HG03139 (cell line): ENCODE measurements at regions not wholly inside any gene's neighbourhood (a gene's known extent, or its start where the extent isn't known, plus 50 kb on each side); places are given as distances from the start of the nearest gene placed in this dataset.

Experiments
- ATAC-seq: cut with Tn5 transposase; IDR thresholded peaks from one replicate; pipeline ENCODE4 v1.9.1; 2021; ENCODE audit not compliant: unreplicated experiment

- no peak for ATAC-seq
These were observed 262.5 kb upstream of the ZP4 start for GRCh38 chr1:238153253-238153652.

GRCh38 chr1:238152119-238152518 is 261.4 kb upstream of the ZP4 start:
- no peak for ATAC-seq

DNA sequence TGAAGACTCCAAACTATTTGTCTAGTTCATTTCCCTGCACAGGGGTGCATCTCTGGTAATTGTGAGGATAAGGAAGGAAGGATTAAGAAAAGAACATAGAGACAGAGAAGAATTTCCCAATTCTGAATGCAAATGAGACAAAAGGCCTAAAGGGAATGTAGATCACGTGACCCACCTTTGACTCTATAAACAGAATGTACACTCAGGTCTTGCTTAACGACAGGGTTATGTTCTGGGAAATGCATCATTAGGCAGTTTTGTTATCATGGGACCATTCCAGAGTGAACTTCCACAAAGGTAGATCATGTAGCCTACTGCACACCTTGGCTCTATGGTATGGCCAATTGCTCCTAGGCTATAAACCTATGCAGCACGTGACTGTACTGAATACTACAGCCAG is 252.3 kb upstream of the ZP4 start:
- ATAC-seq, result no peak

- ATAC-seq, result no peak
These were observed 250.6 kb upstream of the ZP4 start for GRCh38 chr1:238141353-238141752.

DNA sequence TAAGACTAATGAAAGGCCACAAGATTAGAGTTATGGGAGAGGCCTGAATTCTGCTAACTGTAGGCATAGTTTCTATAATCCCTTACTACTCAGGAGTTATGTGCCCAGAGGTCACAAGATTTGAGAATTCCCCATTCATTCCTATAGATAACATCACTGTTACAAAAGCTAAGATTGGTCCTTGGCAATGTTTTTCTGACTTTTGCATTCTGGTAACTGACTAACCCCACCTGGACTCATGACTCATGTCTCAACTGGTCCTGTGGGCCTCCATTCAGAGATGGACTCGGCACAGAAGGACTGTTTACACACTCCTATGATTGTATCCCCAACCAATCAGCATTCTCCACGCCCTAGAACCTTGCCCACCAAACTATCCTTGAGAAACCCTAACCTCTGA is 249.0 kb upstream of the ZP4 start:
- no peak for ATAC-seq

DNA sequence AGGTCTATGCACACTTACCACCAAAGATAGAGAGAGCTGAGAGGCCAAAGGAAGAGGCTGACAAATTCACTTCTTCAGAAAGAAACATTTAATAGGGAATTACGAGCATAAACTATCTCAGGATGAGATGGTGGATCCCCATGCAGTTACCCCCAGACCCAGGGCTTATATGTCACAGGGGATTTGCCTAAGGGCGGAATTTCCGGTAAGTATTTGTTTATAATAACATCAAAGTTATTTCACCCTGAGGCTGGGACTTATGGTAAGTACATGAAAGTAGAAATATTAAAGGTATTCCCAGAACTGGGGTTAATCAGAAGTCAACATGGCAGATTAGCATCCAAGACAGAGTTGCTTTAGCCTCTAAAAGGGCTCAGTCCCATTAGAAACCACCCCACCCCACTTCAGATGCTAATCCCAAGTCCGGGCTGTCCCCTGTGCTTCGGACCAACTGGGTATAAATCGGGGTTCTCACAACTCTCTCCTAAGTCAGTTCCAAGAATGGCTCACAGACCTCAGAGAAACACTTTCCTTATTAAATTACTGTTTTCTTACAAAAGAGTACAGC is 247.4 kb upstream of the ZP4 start:
- ATAC-seq, result no peak

DNA sequence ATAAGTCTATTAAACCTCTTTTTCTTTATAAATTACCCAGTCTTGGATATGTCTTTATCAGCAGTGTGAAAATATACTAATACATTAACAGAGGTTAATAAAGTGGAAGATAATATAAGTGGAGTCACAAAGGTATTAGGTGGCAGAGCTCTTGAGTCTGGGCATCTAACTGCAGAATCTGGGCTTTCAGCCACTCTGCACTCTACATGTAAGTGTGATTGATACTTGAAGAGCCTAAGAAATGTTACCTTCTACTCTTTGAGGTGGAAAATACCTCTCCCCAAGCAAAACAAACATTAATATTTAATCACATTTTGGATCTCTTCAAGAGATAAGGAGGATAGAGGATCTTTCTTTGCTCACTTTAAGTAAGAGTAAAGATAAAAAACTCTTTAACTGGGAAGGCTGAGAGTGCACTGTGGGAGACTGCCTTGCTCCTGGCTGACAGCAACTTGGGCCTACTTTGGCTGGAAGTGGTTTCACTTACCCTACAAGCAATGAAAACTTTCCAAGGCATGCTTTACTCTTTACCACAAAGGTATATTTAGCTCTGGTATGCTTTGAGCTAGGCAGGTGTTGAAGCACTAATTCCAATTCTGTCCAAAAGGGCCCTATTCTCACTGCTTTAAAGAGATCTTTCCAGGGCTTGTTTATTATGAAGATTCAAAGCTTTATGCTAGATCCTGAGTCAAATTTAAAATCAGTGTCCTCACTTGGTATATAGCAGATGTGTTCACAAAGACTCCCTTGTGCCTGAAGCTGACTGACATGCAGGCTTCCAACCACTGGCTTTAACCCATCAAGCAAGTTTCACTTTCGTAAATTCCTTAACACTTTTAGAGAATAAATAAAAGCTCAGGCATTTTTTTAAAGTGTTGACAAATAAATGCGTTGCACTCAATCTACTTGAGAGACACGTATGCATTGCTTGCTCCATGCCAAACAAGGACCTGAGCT is 245.3 kb upstream of the ZP4 start:
- ATAC-seq, result no peak

DNA sequence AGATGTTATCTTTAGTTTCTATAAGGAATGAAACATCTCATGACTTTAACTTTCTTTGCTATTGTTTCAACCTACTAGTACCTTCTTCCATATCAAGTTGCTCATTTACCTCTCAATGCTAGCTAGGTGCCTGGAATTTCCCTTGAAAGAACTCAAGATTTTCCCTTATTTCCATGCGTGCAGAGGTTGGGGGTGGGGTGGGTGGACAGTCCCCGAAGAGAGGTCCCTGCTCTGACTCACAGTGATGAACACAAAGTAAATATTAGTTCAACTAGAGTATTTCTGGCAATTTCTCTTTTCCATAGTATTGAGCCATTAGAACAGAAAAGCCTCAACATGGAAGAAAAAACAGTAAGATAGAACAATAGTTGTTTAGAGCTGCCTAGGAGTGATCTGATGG is 239.0 kb upstream of the ZP4 start:
- ATAC-seq, result no peak

- no peak for ATAC-seq
These were observed 232.5 kb upstream of the ZP4 start for GRCh38 chr1:238123201-238123600.

DNA sequence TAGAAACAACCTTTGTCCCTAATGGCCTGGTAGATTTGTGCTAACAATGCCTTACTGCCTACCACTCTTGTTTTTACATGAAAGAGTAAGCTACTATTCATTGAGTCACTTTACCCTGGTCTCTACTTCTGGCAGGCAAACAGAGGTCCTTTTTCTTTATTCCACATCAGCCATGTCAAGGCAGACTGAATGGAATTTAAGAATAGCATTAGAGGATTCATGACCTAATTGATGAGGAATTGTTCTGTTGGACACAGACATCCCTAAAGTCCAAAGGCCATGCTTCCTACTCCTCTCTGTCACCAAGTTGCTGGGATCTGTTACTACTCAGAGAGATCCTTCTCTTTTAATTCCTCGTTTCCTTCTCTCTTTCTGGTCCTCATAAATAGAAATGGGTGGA is 229.1 kb upstream of the ZP4 start:
- no peak for ATAC-seq

DNA sequence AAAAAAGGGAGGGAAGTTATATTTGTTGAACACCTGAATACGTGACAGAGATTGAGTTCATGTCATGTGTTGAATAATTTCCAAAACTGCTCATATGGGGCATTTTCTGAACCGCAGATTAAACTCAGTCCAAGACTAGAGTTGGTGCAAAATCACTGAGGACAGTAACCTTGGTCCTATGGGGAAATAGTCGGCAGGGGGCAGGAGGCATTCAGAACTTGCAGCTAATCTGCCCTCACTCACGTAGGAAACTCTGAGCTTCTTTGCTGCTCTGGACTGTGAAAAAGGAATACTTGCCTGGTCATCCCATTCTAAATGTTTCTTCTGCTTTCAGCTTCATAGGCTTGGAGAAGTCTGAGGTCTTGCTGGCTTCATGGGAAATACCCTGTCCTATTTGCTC is 228.3 kb upstream of the ZP4 start:
- no peak for ATAC-seq

GRCh38 chr1:238115852-238116251 is 225.1 kb upstream of the ZP4 start:
- ATAC-seq, result no peak

DNA sequence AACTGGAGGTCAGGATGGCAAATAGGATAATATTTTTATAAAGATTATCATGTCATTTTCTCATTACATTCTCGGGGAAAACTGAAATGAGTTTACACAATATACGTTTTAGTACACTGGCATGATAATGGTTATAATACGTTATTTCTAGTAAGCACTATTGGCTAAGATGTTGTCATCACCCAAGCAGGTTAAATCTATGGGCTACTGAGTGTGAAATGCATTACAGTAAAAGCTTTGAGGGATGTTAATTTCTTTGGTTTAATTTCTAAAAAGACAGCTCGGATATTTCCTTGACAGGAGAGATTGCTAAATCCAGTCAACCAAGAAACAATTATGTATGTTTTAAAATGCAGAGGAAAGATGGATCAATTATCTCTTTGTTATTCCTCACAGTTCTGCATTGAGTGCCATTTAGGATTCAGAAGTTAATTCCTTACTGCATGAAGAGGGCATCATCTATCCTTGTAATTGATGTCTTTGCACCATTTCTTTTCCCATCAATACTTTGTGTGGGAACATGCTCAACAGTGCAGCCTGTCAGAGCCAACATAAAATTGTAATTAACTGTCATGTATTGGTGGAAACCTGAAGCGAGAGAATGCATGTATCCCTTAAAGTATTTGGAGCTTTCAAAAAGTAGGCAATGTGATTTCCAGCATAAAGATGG is 222.4 kb upstream of the ZP4 start:
- no peak for ATAC-seq

- no peak for ATAC-seq
These were observed 220.8 kb upstream of the ZP4 start for GRCh38 chr1:238111516-238111915.

DNA sequence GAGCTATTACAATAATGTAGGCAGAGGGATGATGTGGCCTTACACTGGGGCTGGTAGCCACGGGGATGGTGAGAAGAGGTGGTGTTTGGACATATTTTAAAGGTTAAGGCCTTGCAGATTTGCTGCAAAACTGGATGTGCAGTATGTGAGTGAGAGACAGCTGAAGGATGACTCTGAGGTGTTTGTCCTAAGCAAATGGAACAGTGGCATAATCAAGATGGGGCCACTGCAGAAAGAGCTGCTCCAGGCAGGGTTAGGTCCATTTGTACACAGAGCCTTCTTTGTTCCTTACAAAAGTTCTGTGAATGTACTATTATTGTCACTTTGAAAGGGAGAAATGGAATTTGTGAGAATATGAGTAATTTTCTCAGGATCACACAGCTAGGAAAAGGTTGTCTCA is 220.4 kb upstream of the ZP4 start:
- no peak for ATAC-seq

DNA sequence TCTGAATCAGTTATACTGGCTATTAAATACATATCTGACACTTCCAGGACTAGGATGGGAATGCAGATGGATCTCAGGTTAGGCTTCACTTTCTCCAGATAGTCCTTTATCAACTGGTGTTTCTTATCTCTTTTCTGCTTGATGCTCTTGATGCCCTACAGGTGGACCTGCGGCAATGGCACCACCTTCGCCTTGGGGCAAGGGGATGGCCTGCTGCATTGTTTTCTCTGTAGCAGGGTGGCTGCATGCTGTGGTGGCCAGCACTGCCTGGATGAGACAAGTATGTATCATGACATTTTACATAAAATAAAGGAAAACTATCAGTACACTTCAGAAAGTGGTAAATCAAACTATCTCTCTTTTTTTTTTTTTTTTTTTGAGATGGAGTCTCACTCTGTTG is 217.7 kb upstream of the ZP4 start:
- ATAC-seq, result no peak

DNA sequence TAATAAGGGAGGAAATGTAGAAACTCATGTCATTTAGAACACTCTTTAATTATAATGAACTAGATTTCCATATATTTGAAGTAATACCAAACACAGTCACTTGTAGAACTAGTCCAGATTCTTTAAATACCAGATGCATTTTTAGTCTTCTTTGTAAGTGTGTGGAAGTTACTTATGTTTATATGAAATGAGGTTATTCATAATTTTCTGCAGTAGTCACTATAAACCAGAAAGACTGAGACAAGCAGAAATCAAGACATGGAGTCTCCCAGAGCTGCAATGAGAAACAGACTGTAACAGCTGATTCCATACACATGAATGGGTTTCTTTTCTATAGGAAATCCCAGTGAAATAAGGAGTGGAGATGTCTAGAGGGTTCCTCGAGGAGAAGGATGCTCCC is 216.6 kb upstream of the ZP4 start:
- ATAC-seq, result no peak

GRCh38 chr1:238104752-238105151 is 214.0 kb upstream of the ZP4 start:
- no peak for ATAC-seq

DNA sequence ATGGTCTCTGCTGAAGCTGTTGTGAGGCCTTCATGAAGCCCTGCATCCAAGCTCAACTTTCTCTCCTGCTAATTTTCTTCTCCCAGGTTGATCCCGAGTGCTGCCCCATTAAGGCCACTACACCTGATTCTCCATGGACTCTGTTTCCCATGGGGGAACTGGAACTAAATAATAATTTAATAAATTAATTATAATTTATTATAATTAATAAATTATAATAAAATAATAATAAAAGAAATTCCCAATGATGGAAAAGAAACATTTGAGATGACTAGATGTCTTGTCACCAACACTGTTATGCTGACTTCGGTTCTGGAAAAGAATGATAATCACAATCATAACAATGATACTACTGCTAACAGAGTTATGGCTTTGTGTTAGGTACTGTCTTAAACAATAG is 211.2 kb upstream of the ZP4 start:
- no peak for ATAC-seq

DNA sequence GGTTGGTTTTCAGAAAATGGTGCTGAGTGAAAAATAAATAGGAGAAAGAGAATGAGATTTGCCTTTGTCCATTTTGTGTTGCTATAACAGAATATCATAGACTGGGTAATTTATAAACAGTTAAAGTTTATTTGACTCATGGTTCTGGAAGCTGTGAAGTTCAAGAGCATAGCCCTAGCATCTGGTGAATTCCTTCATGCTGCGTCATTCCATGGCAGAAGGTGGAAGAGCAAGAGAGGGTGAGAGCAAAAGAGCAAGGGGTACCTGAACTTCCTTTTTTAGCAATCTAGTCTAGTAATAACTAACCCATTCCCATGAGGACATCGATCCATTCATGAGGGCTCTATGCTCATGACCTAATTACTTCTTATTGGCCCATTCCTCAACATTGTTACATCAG is 209.1 kb upstream of the ZP4 start:
- no peak for ATAC-seq

DNA sequence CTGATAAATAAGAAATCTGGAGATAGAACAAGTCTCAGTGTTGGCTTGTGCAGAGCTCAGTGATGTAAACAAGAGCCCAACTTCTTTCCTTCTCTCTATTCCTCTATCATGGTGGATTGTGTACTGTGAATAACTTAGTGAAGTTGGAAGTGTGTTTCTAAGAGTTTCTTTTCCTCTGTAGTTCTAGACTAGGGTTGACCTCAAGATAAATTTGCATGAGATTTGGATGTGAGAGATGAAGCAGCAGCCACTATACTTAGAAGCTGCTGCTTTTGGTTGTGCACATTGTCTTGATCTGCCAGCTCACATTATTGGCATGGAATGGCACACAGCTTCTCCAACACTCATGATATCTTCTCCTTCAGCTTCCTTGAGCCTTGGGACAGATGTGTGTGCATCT is 198.9 kb upstream of the ZP4 start:
- ATAC-seq, result no peak
